ENCODE measurements at regions not wholly inside any gene's neighbourhood (a gene's known extent, or its start where the extent isn't known, plus 50 kb on each side); places are given as distances from the start of the nearest gene placed in this dataset.

GRCh38 chr12:89139390-89139789, 212.9 kb downstream of the DUSP6 start:
- Mint-ChIP-seq H3K9me3 (peaks cover 10% of the 10 kb centered on the region), H3K4me3 (no peak overlapping the region), H3K27me3 (peaks cover 2% of the 10 kb centered on the region), H3K36me3 (ENCODE audit: low read depth) (no peaks in the 10 kb centered on the region), H3K4me1 (peaks cover 22% of the 10 kb centered on the region), H3K27ac (no peak overlapping the region)
- intact Hi-C loops (cut with micrococcal nuclease) = loop anchor here (5.0 kb wide), 1 partner anchor 67 kb away; no protein-coding TSS in a partner anchor
- DNase-seq = no peak

GRCh38 chr12:89138048-89138852, 214.1 kb downstream of the DUSP6 start:
- Mint-ChIP-seq H3K27me3 (peaks cover 2% of the 10 kb centered on the region), H3K4me3 (no peak overlapping the region), H3K9me3 (peaks cover 11% of the 10 kb centered on the region), H3K36me3 (ENCODE audit: low read depth) (no peaks in the 10 kb centered on the region), H3K27ac (peak overlapping the region; percentile 62), H3K4me1 (peaks cover 22% of the 10 kb centered on the region)
- intact Hi-C loops (cut with micrococcal nuclease) = loop anchor here (1.0 to 5.0 kb wide), 2 partner anchors 24 to 66 kb away; no protein-coding TSS in a partner anchor
- peak; percentile 68 for DNase-seq

GRCh38 chr12:89135976-89136634, 216.2 kb downstream of the DUSP6 start:
- H3K27ac Mint-ChIP-seq = no peak overlapping the region
- H3K36me3 Mint-ChIP-seq (ENCODE audit: low read depth) = no peaks in the 10 kb centered on the region
- no peak for DNase-seq
- H3K4me1 Mint-ChIP-seq = peaks cover 19% of the 10 kb centered on the region
- intact Hi-C loops (cut with micrococcal nuclease) = loop anchor here (5.0 kb wide), 1 partner anchor 64 kb away; no protein-coding TSS in a partner anchor
- peaks cover 4% of the 10 kb centered on the region for H3K9me3 Mint-ChIP-seq
- no peak overlapping the region for H3K4me3 Mint-ChIP-seq
- no peaks in the 10 kb centered on the region for H3K27me3 Mint-ChIP-seq

GRCh38 chr12:89134213-89134770, 218.0 kb downstream of the DUSP6 start:
- Mint-ChIP-seq H3K27me3 (no peaks in the 10 kb centered on the region), H3K4me3 (no peak overlapping the region), H3K4me1 (peaks cover 22% of the 10 kb centered on the region), H3K36me3 (ENCODE audit: low read depth) (no peaks in the 10 kb centered on the region), H3K9me3 (peaks cover 4% of the 10 kb centered on the region), H3K27ac (no peak overlapping the region)
- no peak for DNase-seq
- intact Hi-C loops (cut with micrococcal nuclease) = no loop called here

GRCh38 chr12:89129167-89129870, 223.0 kb downstream of the DUSP6 start:
- peak; percentile 64 for DNase-seq
- Mint-ChIP-seq H3K4me3 (no peak overlapping the region), H3K36me3 (ENCODE audit: low read depth) (peaks cover 2% of the 10 kb centered on the region), H3K27ac (no peak overlapping the region), H3K9me3 (peaks cover 22% of the 10 kb centered on the region), H3K27me3 (no peaks in the 10 kb centered on the region), H3K4me1 (peaks cover 3% of the 10 kb centered on the region)
- intact Hi-C loops (cut with micrococcal nuclease) = no loop called here

- Mint-ChIP-seq H3K4me1 (peaks cover 3% of the 10 kb centered on the region), H3K4me3 (no peak overlapping the region), H3K27ac (no peak overlapping the region), H3K36me3 (ENCODE audit: low read depth) (peaks cover 2% of the 10 kb centered on the region), H3K27me3 (no peaks in the 10 kb centered on the region), H3K9me3 (peaks cover 23% of the 10 kb centered on the region)
- intact Hi-C loops (cut with micrococcal nuclease) = no loop called here
- DNase-seq = no peak
Measured at GRCh38 chr12:89126712-89127111, 225.6 kb downstream of the DUSP6 start.

- H3K27me3 Mint-ChIP-seq = no peaks in the 10 kb centered on the region
- DNase-seq = no peak
- H3K4me1 Mint-ChIP-seq = no peaks in the 10 kb centered on the region
- H3K27ac Mint-ChIP-seq = no peak overlapping the region
- peaks cover 2% of the 10 kb centered on the region for H3K36me3 Mint-ChIP-seq (ENCODE audit: low read depth)
- intact Hi-C loops (cut with micrococcal nuclease) = no loop called here
- peaks cover 23% of the 10 kb centered on the region for H3K9me3 Mint-ChIP-seq
- no peak overlapping the region for H3K4me3 Mint-ChIP-seq
Measured at GRCh38 chr12:89122852-89123251, 229.4 kb downstream of the DUSP6 start.

GRCh38 chr12:89117448-89118034, 234.8 kb downstream of the DUSP6 start:
- intact Hi-C loops (cut with micrococcal nuclease) = no loop called here

GRCh38 chr12:89111964-89112363, 240.3 kb downstream of the DUSP6 start:
- no peaks in the 10 kb centered on the region for H3K36me3 Mint-ChIP-seq (ENCODE audit: low read depth)
- no peak overlapping the region for H3K4me3 Mint-ChIP-seq
- peaks cover 11% of the 10 kb centered on the region for H3K9me3 Mint-ChIP-seq

More at GRCh38 chr12:89117448-89118034, 234.8 kb downstream of the DUSP6 start:
- Mint-ChIP-seq H3K9me3 (peaks cover 12% of the 10 kb centered on the region), H3K4me3 (no peak overlapping the region), H3K27me3 (peaks cover 2% of the 10 kb centered on the region), H3K4me1 (peaks cover 7% of the 10 kb centered on the region), H3K36me3 (ENCODE audit: low read depth) (no peaks in the 10 kb centered on the region), H3K27ac (no peak overlapping the region)
- no peak for DNase-seq

GRCh38 chr12:89108265-89108664, 244.0 kb downstream of the DUSP6 start:
- no peak overlapping the region for H3K4me3 Mint-ChIP-seq
- H3K27ac Mint-ChIP-seq = no peak overlapping the region
- peaks cover 3% of the 10 kb centered on the region for H3K27me3 Mint-ChIP-seq
- peaks cover 9% of the 10 kb centered on the region for H3K9me3 Mint-ChIP-seq
- no peaks in the 10 kb centered on the region for H3K4me1 Mint-ChIP-seq
- intact Hi-C loops (cut with micrococcal nuclease) = no loop called here
- H3K36me3 Mint-ChIP-seq (ENCODE audit: low read depth) = no peaks in the 10 kb centered on the region
- DNase-seq = no peak

More at GRCh38 chr12:89111964-89112363, 240.3 kb downstream of the DUSP6 start:
- Mint-ChIP-seq H3K4me1 (no peaks in the 10 kb centered on the region), H3K27ac (no peak overlapping the region), H3K27me3 (peaks cover 4% of the 10 kb centered on the region)
- intact Hi-C loops (cut with micrococcal nuclease) = no loop called here
- no peak for DNase-seq

- no peaks in the 10 kb centered on the region for H3K4me1 Mint-ChIP-seq
- no peak overlapping the region for H3K27ac Mint-ChIP-seq
- no peaks in the 10 kb centered on the region for H3K36me3 Mint-ChIP-seq (ENCODE audit: low read depth)
- intact Hi-C loops (cut with micrococcal nuclease) = no loop called here
- H3K27me3 Mint-ChIP-seq = peaks cover 2% of the 10 kb centered on the region
- DNase-seq = no peak
- no peak overlapping the region for H3K4me3 Mint-ChIP-seq
- peaks cover 7% of the 10 kb centered on the region for H3K9me3 Mint-ChIP-seq
Measured at GRCh38 chr12:89106950-89107349, 245.4 kb downstream of the DUSP6 start.

GRCh38 chr12:89105243-89105642, 247.1 kb downstream of the DUSP6 start:
- H3K4me1 Mint-ChIP-seq = no peaks in the 10 kb centered on the region
- no peak overlapping the region for H3K4me3 Mint-ChIP-seq
- H3K9me3 Mint-ChIP-seq = peaks cover 7% of the 10 kb centered on the region
- intact Hi-C loops (cut with micrococcal nuclease) = no loop called here
- no peaks in the 10 kb centered on the region for H3K36me3 Mint-ChIP-seq (ENCODE audit: low read depth)
- DNase-seq = no peak
- H3K27me3 Mint-ChIP-seq = peaks cover 2% of the 10 kb centered on the region
- H3K27ac Mint-ChIP-seq = no peak overlapping the region

GRCh38 chr12:89103831-89104230, 248.5 kb downstream of the DUSP6 start:
- no peak for DNase-seq
- Mint-ChIP-seq H3K4me3 (no peak overlapping the region), H3K36me3 (ENCODE audit: low read depth) (no peaks in the 10 kb centered on the region), H3K27me3 (peaks cover under 1% of the 10 kb centered on the region), H3K4me1 (no peaks in the 10 kb centered on the region), H3K27ac (no peak overlapping the region), H3K9me3 (peaks cover 5% of the 10 kb centered on the region)
- intact Hi-C loops (cut with micrococcal nuclease) = no loop called here
